ENCODE measurements at regions not wholly inside any gene's neighbourhood (a gene's known extent, or its start where the extent isn't known, plus 50 kb on each side); places are given as distances from the start of the nearest gene placed in this dataset.
A peak's percentile ranks its signal among the peaks of the same experiment; 100 is the strongest.

DNA sequence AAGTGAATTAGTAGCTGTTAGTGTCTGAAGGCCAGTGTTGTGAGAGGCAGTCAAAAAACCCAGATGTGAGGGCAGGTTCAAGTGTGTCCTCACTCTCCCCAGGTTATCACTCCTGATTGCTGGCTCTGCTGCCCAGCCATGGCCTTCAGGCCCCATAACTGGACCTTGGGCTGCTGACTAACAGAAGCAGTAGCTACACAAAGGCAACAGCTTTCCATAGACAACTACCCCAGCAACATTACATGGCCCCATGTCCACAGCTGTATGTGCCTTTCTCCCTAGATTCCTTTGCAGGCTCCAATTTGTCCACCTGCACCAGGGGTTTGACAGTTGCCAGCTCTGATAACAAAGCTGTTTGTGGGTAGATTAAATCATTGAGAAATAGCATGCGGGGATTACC, 297.8 kb downstream of the ARL4A start:
- peaks cover 25% of the 10 kb centered on the region for H3K4me1 Mint-ChIP-seq
- no peaks in the 10 kb centered on the region for H4K20me1 ChIP-seq (replicated peaks; ENCODE audit: insufficient read depth)
- no peaks in the 10 kb centered on the region; the same call in 1 of the 3 replicates for H3K36me3 Mint-ChIP-seq (ENCODE audit: low read depth)
- H3K4me2 ChIP-seq: 0 out of 2 replicates have a peak overlapping the region, but pooled peaks have one; percentile 23
- no peaks in the 10 kb centered on the region for H3K27me3 Mint-ChIP-seq (ENCODE audit: insufficient read depth, low read depth, poor library complexity)
- H3K4me1 ChIP-seq (ENCODE audit: insufficient read depth): peaks cover 33% of the 10 kb centered on the region
- no peak for TF ChIP-seq EZH2phosphoT487 (IDR thresholded peaks at IDR 0.05; ENCODE audit: unreplicated experiment)
- TF ChIP-seq, protein P1, sequence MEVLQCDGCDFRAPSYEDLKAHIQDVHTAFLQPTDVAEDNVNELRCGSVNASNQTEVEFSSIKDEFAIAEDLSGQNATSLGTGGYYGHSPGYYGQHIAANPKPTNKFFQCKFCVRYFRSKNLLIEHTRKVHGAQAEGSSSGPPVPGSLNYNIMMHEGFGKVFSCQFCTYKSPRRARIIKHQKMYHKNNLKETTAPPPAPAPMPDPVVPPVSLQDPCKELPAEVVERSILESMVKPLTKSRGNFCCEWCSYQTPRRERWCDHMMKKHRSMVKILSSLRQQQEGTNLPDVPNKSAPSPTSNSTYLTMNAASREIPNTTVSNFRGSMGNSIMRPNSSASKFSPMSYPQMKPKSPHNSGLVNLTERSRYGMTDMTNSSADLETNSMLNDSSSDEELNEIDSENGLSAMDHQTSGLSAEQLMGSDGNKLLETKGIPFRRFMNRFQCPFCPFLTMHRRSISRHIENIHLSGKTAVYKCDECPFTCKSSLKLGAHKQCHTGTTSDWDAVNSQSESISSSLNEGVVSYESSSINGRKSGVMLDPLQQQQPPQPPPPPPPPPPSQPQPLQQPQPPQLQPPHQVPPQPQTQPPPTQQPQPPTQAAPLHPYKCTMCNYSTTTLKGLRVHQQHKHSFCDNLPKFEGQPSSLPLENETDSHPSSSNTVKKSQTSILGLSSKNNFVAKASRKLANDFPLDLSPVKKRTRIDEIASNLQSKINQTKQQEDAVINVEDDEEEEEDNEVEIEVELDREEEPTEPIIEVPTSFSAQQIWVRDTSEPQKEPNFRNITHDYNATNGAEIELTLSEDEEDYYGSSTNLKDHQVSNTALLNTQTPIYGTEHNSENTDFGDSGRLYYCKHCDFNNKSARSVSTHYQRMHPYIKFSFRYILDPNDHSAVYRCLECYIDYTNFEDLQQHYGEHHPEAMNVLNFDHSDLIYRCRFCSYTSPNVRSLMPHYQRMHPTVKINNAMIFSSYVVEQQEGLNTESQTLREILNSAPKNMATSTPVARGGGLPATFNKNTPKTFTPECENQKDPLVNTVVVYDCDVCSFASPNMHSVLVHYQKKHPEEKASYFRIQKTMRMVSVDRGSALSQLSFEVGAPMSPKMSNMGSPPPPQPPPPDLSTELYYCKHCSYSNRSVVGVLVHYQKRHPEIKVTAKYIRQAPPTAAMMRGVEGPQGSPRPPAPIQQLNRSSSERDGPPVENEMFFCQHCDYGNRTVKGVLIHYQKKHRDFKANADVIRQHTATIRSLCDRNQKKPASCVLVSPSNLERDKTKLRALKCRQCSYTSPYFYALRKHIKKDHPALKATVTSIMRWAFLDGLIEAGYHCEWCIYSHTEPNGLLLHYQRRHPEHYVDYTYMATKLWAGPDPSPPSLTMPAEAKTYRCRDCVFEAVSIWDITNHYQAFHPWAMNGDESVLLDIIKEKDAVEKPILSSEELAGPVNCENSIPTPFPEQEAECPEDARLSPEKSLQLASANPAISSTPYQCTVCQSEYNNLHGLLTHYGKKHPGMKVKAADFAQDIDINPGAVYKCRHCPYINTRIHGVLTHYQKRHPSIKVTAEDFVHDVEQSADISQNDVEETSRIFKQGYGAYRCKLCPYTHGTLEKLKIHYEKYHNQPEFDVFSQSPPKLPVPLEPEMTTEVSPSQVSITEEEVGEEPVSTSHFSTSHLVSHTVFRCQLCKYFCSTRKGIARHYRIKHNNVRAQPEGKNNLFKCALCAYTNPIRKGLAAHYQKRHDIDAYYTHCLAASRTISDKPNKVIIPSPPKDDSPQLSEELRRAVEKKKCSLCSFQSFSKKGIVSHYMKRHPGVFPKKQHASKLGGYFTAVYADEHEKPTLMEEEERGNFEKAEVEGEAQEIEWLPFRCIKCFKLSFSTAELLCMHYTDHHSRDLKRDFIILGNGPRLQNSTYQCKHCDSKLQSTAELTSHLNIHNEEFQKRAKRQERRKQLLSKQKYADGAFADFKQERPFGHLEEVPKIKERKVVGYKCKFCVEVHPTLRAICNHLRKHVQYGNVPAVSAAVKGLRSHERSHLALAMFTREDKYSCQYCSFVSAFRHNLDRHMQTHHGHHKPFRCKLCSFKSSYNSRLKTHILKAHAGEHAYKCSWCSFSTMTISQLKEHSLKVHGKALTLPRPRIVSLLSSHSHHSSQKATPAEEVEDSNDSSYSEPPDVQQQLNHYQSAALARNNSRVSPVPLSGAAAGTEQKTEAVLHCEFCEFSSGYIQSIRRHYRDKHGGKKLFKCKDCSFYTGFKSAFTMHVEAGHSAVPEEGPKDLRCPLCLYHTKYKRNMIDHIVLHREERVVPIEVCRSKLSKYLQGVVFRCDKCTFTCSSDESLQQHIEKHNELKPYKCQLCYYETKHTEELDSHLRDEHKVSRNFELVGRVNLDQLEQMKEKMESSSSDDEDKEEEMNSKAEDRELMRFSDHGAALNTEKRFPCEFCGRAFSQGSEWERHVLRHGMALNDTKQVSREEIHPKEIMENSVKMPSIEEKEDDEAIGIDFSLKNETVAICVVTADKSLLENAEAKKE (CRISPR knock-in tag; IDR thresholded peaks at IDR 0.05): no peak
- TF ChIP-seq, protein P2, sequence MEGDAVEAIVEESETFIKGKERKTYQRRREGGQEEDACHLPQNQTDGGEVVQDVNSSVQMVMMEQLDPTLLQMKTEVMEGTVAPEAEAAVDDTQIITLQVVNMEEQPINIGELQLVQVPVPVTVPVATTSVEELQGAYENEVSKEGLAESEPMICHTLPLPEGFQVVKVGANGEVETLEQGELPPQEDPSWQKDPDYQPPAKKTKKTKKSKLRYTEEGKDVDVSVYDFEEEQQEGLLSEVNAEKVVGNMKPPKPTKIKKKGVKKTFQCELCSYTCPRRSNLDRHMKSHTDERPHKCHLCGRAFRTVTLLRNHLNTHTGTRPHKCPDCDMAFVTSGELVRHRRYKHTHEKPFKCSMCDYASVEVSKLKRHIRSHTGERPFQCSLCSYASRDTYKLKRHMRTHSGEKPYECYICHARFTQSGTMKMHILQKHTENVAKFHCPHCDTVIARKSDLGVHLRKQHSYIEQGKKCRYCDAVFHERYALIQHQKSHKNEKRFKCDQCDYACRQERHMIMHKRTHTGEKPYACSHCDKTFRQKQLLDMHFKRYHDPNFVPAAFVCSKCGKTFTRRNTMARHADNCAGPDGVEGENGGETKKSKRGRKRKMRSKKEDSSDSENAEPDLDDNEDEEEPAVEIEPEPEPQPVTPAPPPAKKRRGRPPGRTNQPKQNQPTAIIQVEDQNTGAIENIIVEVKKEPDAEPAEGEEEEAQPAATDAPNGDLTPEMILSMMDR (conservative IDR thresholded peaks at IDR 0.05; ENCODE audit: low read depth in 2 of 2): no peak
- TF ChIP-seq JUNB (IDR thresholded peaks at IDR 0.05; ENCODE audit: unreplicated experiment): no peak
- TF ChIP-seq ZNF331 (CRISPR knock-in tag; IDR thresholded peaks at IDR 0.05; ENCODE audit: low read depth): no peak
- TF ChIP-seq ZNF114 (CRISPR knock-in tag; IDR thresholded peaks at IDR 0.05): no peak
- no peak for TF ChIP-seq EZH2 (IDR thresholded peaks at IDR 0.05; ENCODE audit: low read depth, unreplicated experiment)
- TF ChIP-seq, protein P3, sequence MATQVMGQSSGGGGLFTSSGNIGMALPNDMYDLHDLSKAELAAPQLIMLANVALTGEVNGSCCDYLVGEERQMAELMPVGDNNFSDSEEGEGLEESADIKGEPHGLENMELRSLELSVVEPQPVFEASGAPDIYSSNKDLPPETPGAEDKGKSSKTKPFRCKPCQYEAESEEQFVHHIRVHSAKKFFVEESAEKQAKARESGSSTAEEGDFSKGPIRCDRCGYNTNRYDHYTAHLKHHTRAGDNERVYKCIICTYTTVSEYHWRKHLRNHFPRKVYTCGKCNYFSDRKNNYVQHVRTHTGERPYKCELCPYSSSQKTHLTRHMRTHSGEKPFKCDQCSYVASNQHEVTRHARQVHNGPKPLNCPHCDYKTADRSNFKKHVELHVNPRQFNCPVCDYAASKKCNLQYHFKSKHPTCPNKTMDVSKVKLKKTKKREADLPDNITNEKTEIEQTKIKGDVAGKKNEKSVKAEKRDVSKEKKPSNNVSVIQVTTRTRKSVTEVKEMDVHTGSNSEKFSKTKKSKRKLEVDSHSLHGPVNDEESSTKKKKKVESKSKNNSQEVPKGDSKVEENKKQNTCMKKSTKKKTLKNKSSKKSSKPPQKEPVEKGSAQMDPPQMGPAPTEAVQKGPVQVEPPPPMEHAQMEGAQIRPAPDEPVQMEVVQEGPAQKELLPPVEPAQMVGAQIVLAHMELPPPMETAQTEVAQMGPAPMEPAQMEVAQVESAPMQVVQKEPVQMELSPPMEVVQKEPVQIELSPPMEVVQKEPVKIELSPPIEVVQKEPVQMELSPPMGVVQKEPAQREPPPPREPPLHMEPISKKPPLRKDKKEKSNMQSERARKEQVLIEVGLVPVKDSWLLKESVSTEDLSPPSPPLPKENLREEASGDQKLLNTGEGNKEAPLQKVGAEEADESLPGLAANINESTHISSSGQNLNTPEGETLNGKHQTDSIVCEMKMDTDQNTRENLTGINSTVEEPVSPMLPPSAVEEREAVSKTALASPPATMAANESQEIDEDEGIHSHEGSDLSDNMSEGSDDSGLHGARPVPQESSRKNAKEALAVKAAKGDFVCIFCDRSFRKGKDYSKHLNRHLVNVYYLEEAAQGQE (IDR thresholded peaks at IDR 0.05; ENCODE audit: unreplicated experiment): no peak
- TF ChIP-seq CREB1 (CRISPR knock-in tag; IDR thresholded peaks at IDR 0.05; ENCODE audit: low read depth): no peak
- no peak for TF ChIP-seq POLR2AphosphoS5 (IDR thresholded peaks at IDR 0.05; ENCODE audit: low read depth)
- TF ChIP-seq STAT1 (IDR thresholded peaks at IDR 0.05; ENCODE audit: unreplicated experiment): no peak
- TF ChIP-seq NANOG (IDR thresholded peaks at IDR 0.05; ENCODE audit: borderline replicate concordance): no peak
- TF ChIP-seq, protein P4, sequence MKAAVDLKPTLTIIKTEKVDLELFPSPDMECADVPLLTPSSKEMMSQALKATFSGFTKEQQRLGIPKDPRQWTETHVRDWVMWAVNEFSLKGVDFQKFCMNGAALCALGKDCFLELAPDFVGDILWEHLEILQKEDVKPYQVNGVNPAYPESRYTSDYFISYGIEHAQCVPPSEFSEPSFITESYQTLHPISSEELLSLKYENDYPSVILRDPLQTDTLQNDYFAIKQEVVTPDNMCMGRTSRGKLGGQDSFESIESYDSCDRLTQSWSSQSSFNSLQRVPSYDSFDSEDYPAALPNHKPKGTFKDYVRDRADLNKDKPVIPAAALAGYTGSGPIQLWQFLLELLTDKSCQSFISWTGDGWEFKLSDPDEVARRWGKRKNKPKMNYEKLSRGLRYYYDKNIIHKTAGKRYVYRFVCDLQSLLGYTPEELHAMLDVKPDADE (IDR thresholded peaks at IDR 0.05): no peak
- peak overlapping the region; percentile 51; the same call in 1 of the 2 replicates for H3K27ac ChIP-seq (ENCODE audit: low read depth)
- ATAC-seq (peak; percentile 34; the same call in 2 of the 3 replicates), DNase-seq (ENCODE audit: low spot score) (no peak)
- no peaks in the 10 kb centered on the region; the same call in 2 of the 3 replicates for H3K9me3 Mint-ChIP-seq
- H3K79me2 ChIP-seq (replicated peaks; ENCODE audit: insufficient read depth): no peaks in the 10 kb centered on the region
- H3K36me3 ChIP-seq (ENCODE audit: insufficient read depth): no peaks in the 10 kb centered on the region
- H3K4me3 ChIP-seq: no peak overlapping the region
- no peaks in the 10 kb centered on the region for H3K27me3 ChIP-seq (ENCODE audit: insufficient read depth)
- H3K9me2 ChIP-seq (ENCODE audit: insufficient read depth): 0 out of 2 replicates have a peak, but pooled peaks cover 6% of the 10 kb centered on the region
- peak overlapping the region; percentile 91 for H2AFZ ChIP-seq
- H3K27ac Mint-ChIP-seq: peak overlapping the region; percentile 97
- no peaks in the 10 kb centered on the region for H3F3A ChIP-seq (replicated peaks; ENCODE audit: low read depth)
- no peak overlapping the region for H3K4me3 Mint-ChIP-seq

Data from GM23338 (cell line).